ENCODE measurements at regions not wholly inside any gene's neighbourhood (a gene's known extent, or its start where the extent isn't known, plus 50 kb on each side); places are given as distances from the start of the nearest gene placed in this dataset.
"Not testable (repeated sequence)": the region's sequence is repeated elsewhere in the genome, so short reads cannot be mapped to it uniquely, and the experiment has no call there.

DNA sequence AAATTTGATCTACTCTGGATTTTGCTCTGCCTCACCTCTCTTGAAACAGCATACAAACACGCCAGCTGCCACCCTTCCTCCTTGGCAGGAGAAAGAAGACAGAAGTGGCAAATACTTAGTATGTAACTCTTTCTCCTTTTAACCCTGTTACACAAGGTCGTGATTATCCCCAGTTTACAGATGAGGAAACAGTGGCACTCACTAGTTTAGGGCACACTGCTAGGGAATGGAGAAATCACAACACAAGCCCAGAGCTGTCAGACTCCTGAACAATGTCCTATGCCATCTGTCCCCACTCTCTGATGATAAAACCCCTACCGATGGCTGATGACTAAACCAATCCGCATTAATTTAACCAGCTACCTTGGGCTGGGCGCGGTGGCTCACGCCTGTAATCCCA lies 79.7 kb downstream of the FGD2 start:
- Histone ChIP-seq H3K4me1 (peaks cover 32% of the 10 kb centered on the region), H3K9me3 (no peaks in the 10 kb centered on the region), H3K27me3 (no peaks in the 10 kb centered on the region), H3K27ac (peak overlapping the region; percentile 60), H3K36me3 (no peaks in the 10 kb centered on the region), H3K4me3 (no peak overlapping the region)
- intact Hi-C loops (cut with DNase I): no loop called here
- TF ChIP-seq, protein P1, sequence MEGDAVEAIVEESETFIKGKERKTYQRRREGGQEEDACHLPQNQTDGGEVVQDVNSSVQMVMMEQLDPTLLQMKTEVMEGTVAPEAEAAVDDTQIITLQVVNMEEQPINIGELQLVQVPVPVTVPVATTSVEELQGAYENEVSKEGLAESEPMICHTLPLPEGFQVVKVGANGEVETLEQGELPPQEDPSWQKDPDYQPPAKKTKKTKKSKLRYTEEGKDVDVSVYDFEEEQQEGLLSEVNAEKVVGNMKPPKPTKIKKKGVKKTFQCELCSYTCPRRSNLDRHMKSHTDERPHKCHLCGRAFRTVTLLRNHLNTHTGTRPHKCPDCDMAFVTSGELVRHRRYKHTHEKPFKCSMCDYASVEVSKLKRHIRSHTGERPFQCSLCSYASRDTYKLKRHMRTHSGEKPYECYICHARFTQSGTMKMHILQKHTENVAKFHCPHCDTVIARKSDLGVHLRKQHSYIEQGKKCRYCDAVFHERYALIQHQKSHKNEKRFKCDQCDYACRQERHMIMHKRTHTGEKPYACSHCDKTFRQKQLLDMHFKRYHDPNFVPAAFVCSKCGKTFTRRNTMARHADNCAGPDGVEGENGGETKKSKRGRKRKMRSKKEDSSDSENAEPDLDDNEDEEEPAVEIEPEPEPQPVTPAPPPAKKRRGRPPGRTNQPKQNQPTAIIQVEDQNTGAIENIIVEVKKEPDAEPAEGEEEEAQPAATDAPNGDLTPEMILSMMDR (IDR thresholded peaks at IDR 0.05): no peak
- TF ChIP-seq POLR2AphosphoS5 (IDR thresholded peaks at IDR 0.05; ENCODE audit: insufficient read depth in 1 of 2, low read depth in 1 of 2) (no peak), POLR2A (IDR thresholded peaks at IDR 0.05) (no peak)
- no peak for DNase-seq (ENCODE audit: extremely low spot score in 2 of 2)

DNA sequence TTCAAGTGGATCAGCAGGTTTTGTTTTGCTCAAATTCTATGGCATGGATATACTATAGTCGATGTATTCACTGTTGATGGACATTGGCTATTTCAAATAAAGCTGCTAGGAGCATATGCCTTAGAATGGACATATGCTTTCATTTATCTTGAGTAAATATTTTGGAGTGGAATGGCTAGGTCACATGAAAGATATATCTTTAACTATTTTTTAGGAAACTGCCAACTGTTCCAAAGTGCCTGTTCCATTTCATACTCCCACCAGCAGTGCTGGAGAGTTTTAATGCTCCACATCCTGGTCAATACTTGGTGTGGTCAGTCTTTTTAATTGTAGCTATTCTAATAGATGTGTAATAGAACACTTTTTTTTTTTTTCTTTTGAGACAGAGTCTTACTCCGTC lies 81.1 kb upstream of the PIM1 start:
- no peak for DNase-seq (ENCODE audit: extremely low spot score in 2 of 2)
- Histone ChIP-seq H3K27ac (no peak overlapping the region), H3K4me3 (no peak overlapping the region), H3K27me3 (no peaks in the 10 kb centered on the region), H3K4me1 (peaks cover 31% of the 10 kb centered on the region), H3K36me3 (no peaks in the 10 kb centered on the region), H3K9me3 (no peaks in the 10 kb centered on the region)
- TF ChIP-seq POLR2AphosphoS5 (IDR thresholded peaks at IDR 0.05; ENCODE audit: insufficient read depth in 1 of 2, low read depth in 1 of 2) (no peak), POLR2A (IDR thresholded peaks at IDR 0.05) (no peak)
- TF ChIP-seq, protein P1 (IDR thresholded peaks at IDR 0.05): no peak
- intact Hi-C loops (cut with DNase I): no loop called here

DNA sequence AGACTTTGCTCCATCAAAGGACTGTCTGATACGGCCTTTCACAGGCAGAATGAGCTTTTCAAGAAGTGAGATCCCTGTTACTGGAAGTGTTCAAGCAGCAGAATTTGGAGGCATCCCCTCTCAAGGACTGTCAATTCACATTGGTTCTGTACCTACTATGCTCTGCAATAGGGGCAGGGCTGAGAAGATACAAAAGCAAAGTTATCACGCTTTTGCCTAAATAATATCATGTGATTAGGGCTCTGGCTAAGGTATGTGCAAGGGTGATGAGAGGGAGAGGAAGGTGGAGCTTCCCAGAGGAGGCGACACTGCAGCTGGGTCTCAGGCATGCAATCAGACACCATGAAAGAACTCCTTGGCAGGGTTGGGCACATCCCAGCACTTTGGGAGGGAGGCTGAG lies 80.2 kb upstream of the PIM1 start:
- peaks cover 26% of the 10 kb centered on the region for H3K4me1 ChIP-seq
- intact Hi-C loops (cut with DNase I): loop anchor here (10.0 kb wide), 1 partner anchor 895 kb away; no protein-coding TSS in a partner anchor

DNA sequence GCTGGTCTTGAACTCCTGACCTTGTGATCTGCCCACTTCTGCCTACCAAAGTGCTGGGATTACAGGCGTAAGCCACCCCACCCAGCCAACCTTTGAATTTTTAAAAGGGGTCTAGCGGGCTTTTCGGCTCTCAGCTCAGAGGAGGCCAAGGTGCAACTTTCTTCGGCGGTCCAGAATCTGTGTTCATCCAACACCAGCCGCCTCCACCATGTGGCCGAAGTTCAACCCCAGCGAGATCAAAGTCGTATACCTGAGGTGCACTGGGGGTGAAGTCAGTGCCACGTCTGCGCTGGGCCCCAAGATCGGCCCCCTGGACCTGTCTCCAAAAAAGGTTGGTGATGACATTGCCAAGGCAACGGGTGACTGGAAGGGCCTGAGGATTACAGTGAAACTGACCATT lies 78.8 kb upstream of the PIM1 start:
- H3K27me3 ChIP-seq; H3K4me3 ChIP-seq; H3K9me3 ChIP-seq; DNase-seq (ENCODE audit: extremely low spot score in 2 of 2); H3K36me3 ChIP-seq; H3K27ac ChIP-seq: not testable (repeated sequence)
- intact Hi-C loops (cut with DNase I): loop anchor here (10.0 kb wide), 1 partner anchor 894 kb away; no protein-coding TSS in a partner anchor
- H3K4me1 ChIP-seq: peaks cover 26% of the 10 kb centered on the region

More for the DNA sequence above, 80.2 kb upstream of the PIM1 start:
- TF ChIP-seq, protein P1 (IDR thresholded peaks at IDR 0.05): no peak
- TF ChIP-seq POLR2AphosphoS5 (IDR thresholded peaks at IDR 0.05; ENCODE audit: insufficient read depth in 1 of 2, low read depth in 1 of 2): no peak
- no peak for TF ChIP-seq POLR2A (IDR thresholded peaks at IDR 0.05)
- Histone ChIP-seq H3K4me3 (no peak overlapping the region), H3K27ac (no peak overlapping the region), H3K36me3 (no peaks in the 10 kb centered on the region), H3K9me3 (no peaks in the 10 kb centered on the region), H3K27me3 (no peaks in the 10 kb centered on the region)
- DNase-seq (ENCODE audit: extremely low spot score in 2 of 2): no peak

DNA sequence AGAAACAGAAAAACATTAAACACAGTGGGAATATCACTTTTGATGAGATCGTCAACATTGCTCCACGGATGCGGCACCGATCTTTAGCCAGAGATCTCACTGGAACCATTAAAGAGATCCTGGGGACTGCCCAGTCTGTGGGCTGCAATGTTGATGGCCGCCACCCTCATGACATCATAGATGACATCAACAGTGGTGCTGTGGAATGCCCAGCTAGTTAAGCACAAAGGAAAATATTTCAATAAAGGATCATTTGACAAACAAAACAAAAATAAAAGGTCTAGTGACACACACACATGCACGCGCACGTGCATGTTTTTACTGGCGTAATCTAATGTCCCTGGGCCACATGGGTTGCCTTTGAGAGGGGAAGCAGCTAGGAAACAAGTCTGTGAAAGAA lies 78.4 kb upstream of the PIM1 start:
- H3K9me3 ChIP-seq; H3K4me3 ChIP-seq; DNase-seq (ENCODE audit: extremely low spot score in 2 of 2); H3K27ac ChIP-seq; H3K27me3 ChIP-seq; H3K36me3 ChIP-seq: not testable (repeated sequence)
- intact Hi-C loops (cut with DNase I): loop anchor here (10.0 kb wide), 1 partner anchor 893 kb away; no protein-coding TSS in a partner anchor
- peaks cover 26% of the 10 kb centered on the region for H3K4me1 ChIP-seq

DNA sequence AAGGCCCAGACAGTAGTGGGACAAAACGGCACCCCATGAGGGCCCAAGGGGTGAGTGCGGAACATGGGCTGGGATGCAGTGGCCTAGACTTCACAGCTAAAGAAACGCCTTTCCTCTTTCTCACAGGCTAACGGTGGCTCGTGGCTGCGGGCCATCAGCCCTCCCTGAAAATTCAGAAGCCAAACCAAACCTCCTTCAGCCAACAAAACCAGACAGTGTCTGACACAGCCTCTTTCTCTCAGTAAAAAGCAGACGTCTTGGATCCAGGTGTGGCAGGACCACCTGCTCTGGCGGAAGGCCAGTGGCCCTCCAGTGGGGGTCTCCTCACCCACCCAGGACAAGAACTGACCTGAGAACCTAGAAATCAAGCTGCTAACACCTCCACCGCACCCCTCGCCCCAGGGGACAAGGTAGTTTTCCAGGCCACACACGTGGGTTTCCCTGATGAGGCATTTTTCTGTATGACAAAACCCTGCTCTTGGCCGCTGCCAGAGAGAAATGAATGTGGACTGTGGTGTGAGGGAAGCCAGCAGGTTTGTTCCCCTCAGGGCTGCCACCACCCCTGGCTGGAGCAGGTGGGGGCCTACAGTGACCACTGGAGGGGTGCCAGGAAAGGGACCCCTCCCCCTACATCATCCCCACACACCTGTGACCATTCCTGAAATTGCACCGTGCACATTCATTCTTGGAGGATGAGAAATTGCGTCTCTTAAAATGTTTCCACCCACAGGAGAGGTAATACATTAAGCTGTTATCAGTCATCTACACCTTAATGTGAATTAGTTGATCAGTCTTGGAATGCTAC lies 76.8 kb upstream of the PIM1 start:
- H3K27ac ChIP-seq: no peak overlapping the region
- no peak for TF ChIP-seq POLR2AphosphoS5 (IDR thresholded peaks at IDR 0.05; ENCODE audit: insufficient read depth in 1 of 2, low read depth in 1 of 2)
- no peak for DNase-seq (ENCODE audit: extremely low spot score in 2 of 2)

More for the DNA sequence above, 76.8 kb upstream of the PIM1 start:
- no peaks in the 10 kb centered on the region for H3K9me3 ChIP-seq
- intact Hi-C loops (cut with DNase I): loop anchor here (10.0 kb wide), 1 partner anchor 892 kb away; no protein-coding TSS in a partner anchor
- no peaks in the 10 kb centered on the region for H3K36me3 ChIP-seq
- H3K4me1 ChIP-seq: peaks cover 26% of the 10 kb centered on the region
- no peak overlapping the region for H3K4me3 ChIP-seq
- no peaks in the 10 kb centered on the region for H3K27me3 ChIP-seq

Data from vagina (tissue), 2 donors.